ENCODE measurements at regions not wholly inside any gene's neighbourhood (a gene's known extent, or its start where the extent isn't known, plus 50 kb on each side); places are given as distances from the start of the nearest gene placed in this dataset.
"Not testable (repeated sequence)": the region's sequence is repeated elsewhere in the genome, so short reads cannot be mapped to it uniquely, and the experiment has no call there.

DNA sequence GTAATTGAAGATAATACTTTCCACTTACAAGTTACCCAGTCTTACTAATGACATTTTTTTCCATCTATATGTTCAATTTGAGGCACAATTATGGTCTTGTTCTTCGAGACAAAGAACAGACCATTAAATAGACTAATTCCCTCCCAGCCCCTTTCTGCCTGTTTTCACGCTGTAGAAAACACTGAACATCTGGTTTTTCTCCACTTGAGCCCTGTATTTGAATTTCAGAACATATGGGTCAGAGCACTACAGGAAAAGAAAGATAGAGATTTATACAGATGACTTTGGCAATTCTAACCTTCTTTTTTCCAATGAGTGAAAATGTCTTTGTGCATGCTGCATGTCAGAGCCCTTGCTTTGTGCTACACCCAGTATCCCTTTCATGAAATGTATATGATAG, 506.9 kb downstream of the LRRC70 start:
- Histone ChIP-seq H3K36me3 (ENCODE audit: control insufficient read depth, insufficient read depth, low read length) (no peaks in the 10 kb centered on the region), H3K27ac (ENCODE audit: low read length) (no peak overlapping the region), H3K4me3 (ENCODE audit: low read length) (no peak overlapping the region), H3K9me3 (ENCODE audit: control insufficient read depth, insufficient read depth, low read length) (peaks cover 3% of the 10 kb centered on the region), H3K27me3 (ENCODE audit: control insufficient read depth, insufficient read depth, low read length) (no peaks in the 10 kb centered on the region), H3K4me1 (ENCODE audit: control insufficient read depth, insufficient read depth, low read length) (no peaks in the 10 kb centered on the region)
- H3K36me3 Mint-ChIP-seq: no peaks in the 10 kb centered on the region
- ATAC-seq (no peak), DNase-seq (no peak)
- no peaks in the 10 kb centered on the region for H3K4me1 Mint-ChIP-seq
- TF ChIP-seq, protein P1, sequence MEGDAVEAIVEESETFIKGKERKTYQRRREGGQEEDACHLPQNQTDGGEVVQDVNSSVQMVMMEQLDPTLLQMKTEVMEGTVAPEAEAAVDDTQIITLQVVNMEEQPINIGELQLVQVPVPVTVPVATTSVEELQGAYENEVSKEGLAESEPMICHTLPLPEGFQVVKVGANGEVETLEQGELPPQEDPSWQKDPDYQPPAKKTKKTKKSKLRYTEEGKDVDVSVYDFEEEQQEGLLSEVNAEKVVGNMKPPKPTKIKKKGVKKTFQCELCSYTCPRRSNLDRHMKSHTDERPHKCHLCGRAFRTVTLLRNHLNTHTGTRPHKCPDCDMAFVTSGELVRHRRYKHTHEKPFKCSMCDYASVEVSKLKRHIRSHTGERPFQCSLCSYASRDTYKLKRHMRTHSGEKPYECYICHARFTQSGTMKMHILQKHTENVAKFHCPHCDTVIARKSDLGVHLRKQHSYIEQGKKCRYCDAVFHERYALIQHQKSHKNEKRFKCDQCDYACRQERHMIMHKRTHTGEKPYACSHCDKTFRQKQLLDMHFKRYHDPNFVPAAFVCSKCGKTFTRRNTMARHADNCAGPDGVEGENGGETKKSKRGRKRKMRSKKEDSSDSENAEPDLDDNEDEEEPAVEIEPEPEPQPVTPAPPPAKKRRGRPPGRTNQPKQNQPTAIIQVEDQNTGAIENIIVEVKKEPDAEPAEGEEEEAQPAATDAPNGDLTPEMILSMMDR (IDR thresholded peaks at IDR 0.05): no peak
- WGBS (ENCODE audit: insufficient coverage): 75% methylated on average over 2 of the region's 2 CpGs
- H3K9me3 Mint-ChIP-seq: peaks cover 2 to 14% of the 10 kb centered on the region in 2 donors
- H3K4me3 Mint-ChIP-seq: no peak overlapping the region
- no peaks in the 10 kb centered on the region for H3K27me3 Mint-ChIP-seq (ENCODE audit: low read depth in 2 of 2)
- no peak overlapping the region for H3K27ac Mint-ChIP-seq
- intact Hi-C loops (cut with micrococcal nuclease): no loop called here

DNA sequence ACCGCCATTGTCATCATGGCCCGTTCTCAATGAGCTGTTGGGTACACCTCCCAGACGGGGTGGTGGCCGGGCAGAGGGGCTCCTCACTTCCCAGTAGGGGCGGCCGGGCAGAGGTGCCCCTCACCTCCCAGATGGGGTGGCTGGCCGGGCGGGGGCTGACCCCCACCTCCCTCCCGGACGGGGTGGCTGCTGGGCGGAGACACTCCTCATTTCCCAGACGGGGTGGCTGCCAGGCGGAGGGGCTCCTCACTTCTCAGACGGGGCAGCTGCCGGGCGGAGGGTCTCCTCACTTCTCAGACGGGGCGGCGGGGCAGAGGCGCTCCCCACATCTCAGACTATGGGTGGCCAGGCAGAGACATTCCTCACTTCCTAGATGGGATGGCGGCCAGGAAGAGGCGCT, 505.1 kb downstream of the LRRC70 start:
- H3K9me3 ChIP-seq (ENCODE audit: control insufficient read depth, insufficient read depth, low read length); H3K4me3 ChIP-seq (ENCODE audit: low read length); ATAC-seq; intact Hi-C loops (cut with micrococcal nuclease); H3K27ac ChIP-seq (ENCODE audit: low read length); H3K36me3 Mint-ChIP-seq; H3K27me3 ChIP-seq (ENCODE audit: control insufficient read depth, insufficient read depth, low read length); H3K36me3 ChIP-seq (ENCODE audit: control insufficient read depth, insufficient read depth, low read length); DNase-seq; H3K27ac Mint-ChIP-seq; H3K4me3 Mint-ChIP-seq; H3K4me1 ChIP-seq (ENCODE audit: control insufficient read depth, insufficient read depth, low read length); H3K27me3 Mint-ChIP-seq (ENCODE audit: low read depth in 2 of 2); H3K4me1 Mint-ChIP-seq: not testable (repeated sequence)
- peaks cover 4 to 19% of the 10 kb centered on the region in 2 donors for H3K9me3 Mint-ChIP-seq
- WGBS (ENCODE audit: insufficient coverage): 89% methylated on average over 18 of the region's 22 CpGs

DNA sequence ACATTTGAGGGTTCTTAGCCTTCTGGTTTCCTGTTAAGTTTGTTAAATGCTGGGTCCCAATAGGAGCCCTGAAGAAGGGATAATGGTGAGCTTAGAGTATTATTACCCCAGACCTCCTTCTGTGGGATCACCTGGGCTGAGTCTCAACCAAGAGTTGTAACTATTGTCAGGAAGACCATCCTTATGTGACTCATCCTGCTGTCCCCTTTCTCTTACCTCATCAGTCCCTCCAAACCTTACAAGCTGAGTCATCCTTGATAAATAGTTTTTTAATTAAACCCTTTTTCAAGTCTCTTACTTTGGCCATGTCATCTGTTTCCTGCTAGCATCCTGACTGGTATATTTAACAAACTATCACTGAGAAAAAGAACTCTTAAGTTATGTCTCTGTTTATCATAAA, 502.8 kb downstream of the LRRC70 start:
- H3K27ac ChIP-seq (ENCODE audit: low read length): no peak overlapping the region
- H3K36me3 Mint-ChIP-seq: no peaks in the 10 kb centered on the region
- H3K4me1 Mint-ChIP-seq: no peaks in the 10 kb centered on the region
- H3K9me3 Mint-ChIP-seq: peaks cover 4 to 15% of the 10 kb centered on the region in 2 donors
- intact Hi-C loops (cut with micrococcal nuclease): no loop called here
- no peak overlapping the region for H3K4me3 ChIP-seq (ENCODE audit: low read length)
- H3K9me3 ChIP-seq (ENCODE audit: control insufficient read depth, insufficient read depth, low read length): no peaks in the 10 kb centered on the region
- no peaks in the 10 kb centered on the region for H3K27me3 Mint-ChIP-seq (ENCODE audit: low read depth in 2 of 2)
- TF ChIP-seq, protein P1 (IDR thresholded peaks at IDR 0.05): no peak
- H3K4me1 ChIP-seq (ENCODE audit: control insufficient read depth, insufficient read depth, low read length): no peaks in the 10 kb centered on the region
- H3K4me3 Mint-ChIP-seq: no peak overlapping the region
- DNase-seq: no peak
- no peaks in the 10 kb centered on the region for H3K27me3 ChIP-seq (ENCODE audit: control insufficient read depth, insufficient read depth, low read length)
- no peak overlapping the region for H3K27ac Mint-ChIP-seq
- no peak for ATAC-seq
- no peaks in the 10 kb centered on the region for H3K36me3 ChIP-seq (ENCODE audit: control insufficient read depth, insufficient read depth, low read length)

DNA sequence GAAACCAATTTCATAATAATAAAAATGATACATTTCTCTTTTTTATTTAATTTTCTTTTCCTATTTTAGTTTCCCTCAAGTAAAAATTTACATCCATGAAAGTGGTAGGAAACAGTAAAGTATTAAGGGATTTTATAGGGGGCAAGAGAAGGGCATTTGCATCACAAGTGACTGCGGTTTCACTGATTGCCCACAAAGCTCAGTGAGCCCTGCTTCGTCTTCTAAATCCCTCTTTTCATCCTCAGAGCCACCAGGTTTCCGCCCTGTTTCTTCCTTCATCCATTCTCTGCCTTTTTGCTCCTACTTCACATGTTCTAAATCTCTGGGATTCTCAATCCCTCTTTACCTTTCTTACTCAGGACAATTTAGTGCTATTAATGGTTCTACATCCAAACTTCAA, 491.4 kb downstream of the LRRC70 start:
- ATAC-seq (no peak), DNase-seq (no peak)
- Mint-ChIP-seq H3K9me3 (peaks cover 5 to 14% of the 10 kb centered on the region in 2 donors), H3K4me3 (no peak overlapping the region), H3K36me3 (no peaks in the 10 kb centered on the region), H3K27ac (no peak overlapping the region), H3K27me3 (ENCODE audit: low read depth in 2 of 2) (no peaks in the 10 kb centered on the region), H3K4me1 (no peaks in the 10 kb centered on the region)
- WGBS (ENCODE audit: insufficient coverage): 76% methylated on average over 3 of the region's 3 CpGs
- TF ChIP-seq, protein P1 (IDR thresholded peaks at IDR 0.05): no peak
- intact Hi-C loops (cut with micrococcal nuclease): no loop called here
- H3K27ac ChIP-seq (ENCODE audit: low read length): no peak overlapping the region
- H3K9me3 ChIP-seq (ENCODE audit: control insufficient read depth, insufficient read depth, low read length): no peaks in the 10 kb centered on the region
- H3K36me3 ChIP-seq (ENCODE audit: control insufficient read depth, insufficient read depth, low read length): no peaks in the 10 kb centered on the region
- no peaks in the 10 kb centered on the region for H3K27me3 ChIP-seq (ENCODE audit: control insufficient read depth, insufficient read depth, low read length)
- no peak overlapping the region for H3K4me3 ChIP-seq (ENCODE audit: low read length)
- no peaks in the 10 kb centered on the region for H3K4me1 ChIP-seq (ENCODE audit: control insufficient read depth, insufficient read depth, low read length)
